ENCODE measurements at regions not wholly inside any gene's neighbourhood (a gene's known extent, or its start where the extent isn't known, plus 50 kb on each side); places are given as distances from the start of the nearest gene placed in this dataset.

DNA sequence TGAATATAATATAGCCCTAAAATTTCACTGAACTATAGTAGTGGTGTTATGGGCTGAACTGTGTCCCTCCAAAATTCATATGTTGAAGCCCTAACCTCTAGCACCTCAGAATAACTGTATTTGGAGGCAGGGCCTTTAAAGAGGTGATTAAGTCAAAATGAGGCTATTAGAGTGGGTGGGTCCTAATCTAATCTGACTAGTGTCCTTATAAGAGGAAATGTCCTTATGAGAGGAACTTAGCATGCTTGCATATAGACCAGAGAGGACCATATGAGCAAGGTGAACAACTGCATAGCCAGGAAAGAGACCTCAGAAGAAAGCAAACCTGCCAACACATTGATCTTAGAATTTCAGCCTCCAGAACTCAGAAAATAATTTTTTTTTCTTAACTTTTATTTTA is 238.4 kb downstream of the ZEB2 start:
- no peak for DNase-seq (ENCODE audit: low spot score)

GRCh38 chr2:144280009-144280408 is 239.9 kb downstream of the ZEB2 start:
- DNase-seq (ENCODE audit: low spot score), result no peak

DNA sequence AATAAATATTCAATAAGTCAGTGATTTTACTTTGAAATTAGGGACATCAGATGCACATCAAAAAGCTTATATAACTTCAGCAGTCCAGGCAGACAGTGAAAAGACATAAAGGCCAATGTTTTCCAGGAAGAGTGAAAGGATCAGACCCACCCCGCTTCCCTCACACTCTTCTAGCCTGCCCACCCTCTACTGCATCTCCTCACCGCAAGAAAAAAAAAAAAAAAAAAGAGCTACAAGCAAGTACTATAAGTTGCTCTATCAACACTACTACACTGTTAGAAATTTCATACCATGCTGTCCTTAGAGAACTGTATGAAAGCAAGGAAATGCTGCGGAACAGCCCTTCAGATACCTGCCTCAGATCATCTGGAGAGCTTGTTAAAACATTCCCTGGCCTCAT is 240.8 kb downstream of the ZEB2 start:
- DNase-seq (ENCODE audit: low spot score), result no peak

DNA sequence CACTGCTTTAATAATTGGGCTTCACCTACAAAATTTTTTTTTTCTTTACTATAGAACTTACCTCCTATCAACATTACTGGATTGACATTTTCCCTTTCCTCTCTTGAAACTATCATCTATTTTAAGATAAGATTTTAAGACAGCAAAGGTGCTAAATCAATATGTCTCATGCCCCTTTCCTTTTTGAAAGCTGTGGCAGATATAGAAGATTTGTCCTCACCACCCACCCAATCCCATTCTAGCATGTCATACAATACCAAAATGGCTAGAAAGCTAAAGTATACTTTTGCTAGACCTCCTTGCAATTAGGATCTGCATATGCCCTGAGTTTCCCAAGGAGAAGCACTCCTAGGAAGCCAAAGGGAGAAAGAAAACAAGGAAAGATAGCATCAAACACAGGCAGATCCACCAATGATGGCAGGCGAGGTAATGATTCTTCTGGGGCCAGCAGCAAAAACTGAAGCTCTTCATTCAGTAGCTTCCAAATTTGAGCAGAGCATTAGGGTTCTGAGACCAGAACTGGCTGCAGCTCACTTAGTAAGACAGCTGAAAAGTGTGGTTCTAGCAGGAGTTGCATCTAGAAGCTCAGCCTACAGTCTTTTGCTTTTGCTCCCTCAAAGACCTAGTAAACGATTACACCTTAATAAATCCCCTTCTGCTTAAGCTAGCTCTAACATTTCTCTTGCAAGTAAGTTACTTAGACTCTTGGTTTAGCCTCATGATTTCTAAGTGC is 242.1 kb downstream of the ZEB2 start:
- DNase-seq (ENCODE audit: low spot score), result no peak

GRCh38 chr2:144275340-144275739 is 244.6 kb downstream of the ZEB2 start:
- DNase-seq (ENCODE audit: low spot score), result no peak

DNA sequence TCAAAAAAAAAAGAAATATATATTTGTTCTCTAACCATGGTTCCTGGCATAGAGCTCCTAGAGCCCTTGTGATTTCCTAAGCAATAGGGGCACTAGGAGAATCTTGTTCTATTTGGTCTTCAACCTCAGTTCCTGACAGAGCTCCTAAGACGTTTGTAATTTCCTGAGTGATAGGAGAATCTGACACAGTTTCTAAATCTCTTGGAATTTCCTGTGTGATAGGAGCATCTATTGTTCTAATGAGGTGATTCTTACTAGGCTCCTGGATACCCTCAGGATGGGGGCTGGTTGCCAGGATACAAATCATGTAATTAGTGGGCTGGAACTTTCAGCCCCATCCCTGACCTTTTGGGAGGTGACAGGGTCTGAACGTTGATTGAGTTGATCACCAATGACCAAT is 245.8 kb downstream of the ZEB2 start:
- DNase-seq (ENCODE audit: low spot score), result no peak

DNA sequence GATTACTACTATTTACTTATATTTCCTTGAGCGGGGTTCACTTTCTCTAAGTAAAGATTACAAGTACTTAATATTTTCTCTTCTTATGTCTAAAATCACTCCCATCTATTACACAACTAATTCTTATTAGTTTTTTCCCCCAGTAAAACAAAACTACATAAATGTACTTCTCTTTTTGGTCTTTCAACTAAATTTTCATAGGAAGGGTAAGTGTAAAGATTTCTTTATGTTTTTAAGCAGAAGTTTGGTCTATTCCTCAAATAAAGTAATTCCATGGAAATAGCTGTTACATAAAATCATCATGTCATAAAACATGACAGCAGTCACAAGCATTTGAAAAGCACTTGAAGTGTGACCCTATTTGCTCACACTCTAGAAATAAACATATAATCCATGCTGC is 249.0 kb downstream of the ZEB2 start:
- DNase-seq (ENCODE audit: low spot score), result no peak

- DNase-seq (ENCODE audit: low spot score), result no peak
These were observed 251.8 kb downstream of the ZEB2 start for GRCh38 chr2:144268036-144268678.

DNA sequence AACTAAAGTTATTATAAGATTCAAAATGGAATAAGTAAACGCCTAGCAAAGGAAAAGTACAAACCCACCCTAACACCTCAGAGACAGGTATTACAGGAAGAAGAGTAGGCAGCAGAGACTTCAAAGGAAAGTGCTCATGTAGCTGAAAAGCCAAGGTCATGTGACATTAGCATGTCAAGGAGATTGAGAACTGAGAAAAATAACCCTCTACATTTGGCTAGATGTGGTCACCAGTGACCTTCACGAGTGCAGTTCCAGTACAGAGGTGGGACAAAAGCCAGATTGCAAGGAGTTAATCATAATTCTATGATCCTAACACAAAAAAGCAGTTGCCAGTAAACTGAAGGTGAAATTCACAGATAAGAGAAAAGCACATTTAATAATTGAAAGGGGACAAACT is 252.7 kb downstream of the ZEB2 start:
- no peak for DNase-seq (ENCODE audit: low spot score)

GRCh38 chr2:144265654-144266053 is 254.3 kb downstream of the ZEB2 start:
- no peak for DNase-seq (ENCODE audit: low spot score)

DNA sequence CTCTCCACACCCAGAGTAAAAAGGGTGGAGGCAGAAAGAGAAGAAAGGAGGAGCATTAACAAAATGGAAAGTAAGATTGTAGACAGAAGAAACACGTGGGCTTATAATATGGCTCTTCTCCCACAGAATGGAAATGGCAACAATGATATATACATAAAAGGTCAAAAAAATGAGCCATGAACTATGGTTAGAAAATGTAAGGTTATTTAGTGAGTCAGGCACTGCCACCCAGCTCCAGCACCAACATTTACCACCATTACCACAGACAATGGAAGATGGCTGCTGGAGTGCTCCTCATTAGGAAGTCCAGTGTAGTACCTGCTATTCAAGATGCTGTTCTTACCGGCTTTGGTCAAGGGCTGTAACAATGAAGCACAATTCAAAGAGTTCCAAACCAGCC is 258.0 kb downstream of the ZEB2 start:
- DNase-seq (ENCODE audit: low spot score), result no peak

GRCh38 chr2:144261336-144261735 is 258.6 kb downstream of the ZEB2 start:
- DNase-seq (ENCODE audit: low spot score), result no peak

DNA sequence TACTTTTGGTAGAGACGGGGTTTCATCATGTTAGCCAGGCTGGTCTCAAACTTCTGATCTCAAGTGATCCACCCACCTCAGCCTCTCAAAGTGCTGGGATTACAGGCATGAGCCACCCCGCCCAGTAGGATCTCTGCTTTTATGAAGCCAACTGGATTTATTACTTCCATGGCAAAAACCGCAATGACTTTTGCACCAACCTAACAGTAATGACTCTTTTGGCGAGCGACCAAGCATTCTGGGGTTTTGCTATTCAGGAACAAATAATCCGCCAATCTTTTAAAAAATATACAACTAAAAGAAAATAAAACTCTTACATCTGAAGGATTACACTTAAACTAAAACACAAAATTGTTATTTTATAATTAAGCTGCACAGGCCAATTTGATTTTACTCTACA is 260.6 kb downstream of the ZEB2 start:
- DNase-seq (ENCODE audit: low spot score), result no peak

GRCh38 chr2:144258154-144258553 is 261.8 kb downstream of the ZEB2 start:
- DNase-seq (ENCODE audit: low spot score), result no peak

DNA sequence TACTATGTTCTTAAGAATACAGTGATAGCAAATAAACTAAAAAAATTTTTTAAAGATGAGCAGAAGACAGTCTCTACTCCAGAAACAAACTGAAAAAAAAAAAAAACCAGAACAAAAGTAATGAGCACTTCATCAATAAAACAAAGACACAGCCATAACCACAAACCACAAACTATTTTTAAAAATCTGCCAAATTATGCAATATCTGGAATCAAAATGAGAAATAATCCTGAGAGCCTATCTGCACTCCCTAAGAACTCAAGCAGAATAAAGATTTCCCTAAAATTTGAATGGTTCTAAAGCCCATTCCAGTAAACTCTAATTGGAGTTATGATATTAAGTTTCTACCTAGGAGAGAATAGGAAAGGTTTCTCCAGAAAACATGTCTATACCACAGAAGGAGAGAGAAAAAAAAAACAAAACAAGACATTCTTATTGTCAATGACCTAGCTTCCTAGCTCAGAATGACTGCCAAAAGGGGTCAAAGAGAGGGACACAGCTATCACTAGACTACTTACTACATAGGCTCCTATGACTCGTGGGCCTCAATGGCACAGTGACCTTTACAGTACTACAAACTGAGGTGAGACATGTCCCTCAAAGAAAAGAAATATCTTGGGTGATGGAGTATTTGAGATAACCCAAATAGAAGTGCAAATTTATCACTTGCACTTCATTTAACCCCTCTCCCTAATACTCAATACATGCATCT is 262.8 kb downstream of the ZEB2 start:
- DNase-seq (ENCODE audit: low spot score), result no peak

GRCh38 chr2:144254342-144255235 is 265.3 kb downstream of the ZEB2 start:
- no peak for DNase-seq (ENCODE audit: low spot score)

- no peak for DNase-seq (ENCODE audit: low spot score)
These were observed 266.2 kb downstream of the ZEB2 start for GRCh38 chr2:144253743-144254142.

GRCh38 chr2:144252694-144253093 is 267.2 kb downstream of the ZEB2 start:
- DNase-seq (ENCODE audit: low spot score), result no peak

- no peak for DNase-seq (ENCODE audit: low spot score)
These were observed 270.8 kb downstream of the ZEB2 start for GRCh38 chr2:144249035-144249637.

DNA sequence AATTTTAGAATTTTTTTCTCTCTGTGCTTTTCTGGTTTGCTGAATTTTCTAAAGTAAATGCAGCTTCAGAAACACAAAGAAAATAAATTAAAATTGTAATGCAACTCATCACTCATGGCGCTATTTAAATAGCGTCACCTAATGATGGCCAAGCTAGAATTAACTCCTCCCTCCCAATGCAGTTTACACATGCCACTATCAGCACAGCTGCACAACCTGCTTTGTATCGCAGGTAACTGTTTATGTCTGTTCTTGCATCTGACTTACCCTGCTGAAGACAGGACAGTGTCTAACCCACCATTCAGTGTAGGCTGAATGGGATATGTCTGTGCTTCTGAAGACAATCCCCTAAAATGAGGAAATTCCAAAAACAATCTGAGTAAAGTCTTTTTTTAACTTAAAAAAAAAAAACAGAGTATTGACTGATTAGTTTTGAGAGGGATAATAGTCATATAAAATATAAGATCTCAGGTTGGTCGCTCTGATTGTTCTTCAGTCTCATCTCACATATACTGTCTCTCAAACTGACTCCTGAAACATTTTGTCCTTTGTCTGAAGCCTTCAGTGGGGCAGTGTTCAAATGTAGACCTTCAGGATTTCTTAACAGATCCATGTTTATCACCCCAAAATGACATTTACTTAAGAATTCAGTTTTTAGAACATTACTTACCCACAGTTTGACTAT is 271.4 kb downstream of the ZEB2 start:
- no peak for DNase-seq (ENCODE audit: low spot score)

GRCh38 chr2:144244938-144245337 is 275.0 kb downstream of the ZEB2 start:
- no peak for DNase-seq (ENCODE audit: low spot score)
